Pons (tissue), 1 donor: ENCODE measurements at regions not wholly inside any gene's neighbourhood (a gene's known extent, or its start where the extent isn't known, plus 50 kb on each side); places are given as distances from the start of the nearest gene placed in this dataset.
"Not testable (repeated sequence)": the region's sequence is repeated elsewhere in the genome, so short reads cannot be mapped to it uniquely, and the experiment has no call there.

Experiments
- DNase-seq: peaks from one replicate; pipeline ENCODE4 v3.0.0-alpha.2; 2016; ENCODE audit warnings: low spot score

DNA sequence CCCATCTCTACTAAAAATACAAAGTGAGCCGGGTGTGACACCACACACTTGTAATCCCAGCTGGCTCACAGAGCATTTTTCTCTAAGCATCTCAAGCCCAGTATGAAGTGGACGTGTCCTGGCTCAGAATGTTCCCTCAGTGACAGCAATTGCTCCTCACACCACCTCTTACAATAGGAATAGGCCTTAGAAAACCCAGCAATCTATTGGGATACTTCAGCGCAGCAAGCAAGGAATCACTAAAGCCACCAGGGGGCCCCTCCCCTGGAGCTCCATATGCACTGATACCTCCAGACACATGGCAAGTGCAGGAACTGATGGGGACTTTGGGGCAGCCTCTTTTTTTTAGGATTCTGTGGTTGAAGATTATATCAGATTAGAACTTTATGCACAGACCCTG, 82.5 kb upstream of the GOLGA6L6 start:
- not testable (repeated sequence) for DNase-seq

DNA sequence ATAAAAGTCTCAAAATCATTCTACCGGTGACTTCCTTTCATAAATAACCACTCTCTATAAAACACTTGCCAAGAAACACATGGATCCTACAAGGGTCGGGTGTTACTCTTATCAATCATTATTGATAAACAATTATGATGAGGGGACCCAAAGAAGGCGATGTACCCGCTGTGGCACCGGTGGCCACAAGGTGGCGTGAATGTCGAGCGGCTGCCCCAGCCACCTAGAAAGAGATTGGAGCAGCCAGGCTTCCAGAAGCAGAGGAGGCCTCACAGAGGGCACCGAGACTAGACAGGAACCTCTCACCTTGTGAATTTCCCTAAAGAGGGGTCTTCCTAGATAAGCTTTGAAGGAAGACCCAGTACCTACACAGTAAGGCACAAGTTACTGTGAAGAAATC, 80.5 kb upstream of the GOLGA6L6 start:
- DNase-seq: not testable (repeated sequence)

- not testable (repeated sequence) for DNase-seq
Measured at GRCh38 chr15:20614549-20614948, 72.9 kb upstream of the GOLGA6L6 start.

DNA sequence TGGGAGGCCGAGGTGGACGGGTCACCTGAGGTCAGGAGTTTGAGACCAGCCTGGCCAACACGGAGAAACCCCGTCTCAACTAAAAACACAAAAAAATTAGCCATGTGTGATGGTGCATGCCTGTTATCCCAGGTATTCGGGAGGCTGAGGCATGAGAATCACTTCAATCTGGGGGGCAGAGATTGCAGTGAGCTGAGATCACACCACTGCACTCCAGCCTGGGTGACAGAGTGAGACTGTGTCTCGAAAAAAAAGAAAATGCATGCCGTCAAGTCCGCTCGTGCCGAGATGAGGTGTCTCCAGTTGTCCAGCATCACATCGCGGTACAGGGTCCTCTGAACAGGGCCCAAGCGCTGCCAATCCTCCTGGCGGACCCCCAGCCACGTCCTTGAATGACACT, 71.2 kb upstream of the GOLGA6L6 start:
- not testable (repeated sequence) for DNase-seq

GRCh38 chr15:20612356-20612755, 70.8 kb upstream of the GOLGA6L6 start:
- DNase-seq: not testable (repeated sequence)

GRCh38 chr15:20611667-20612290, 70.2 kb upstream of the GOLGA6L6 start:
- not testable (repeated sequence) for DNase-seq

GRCh38 chr15:20608179-20608578, 66.6 kb upstream of the GOLGA6L6 start:
- not testable (repeated sequence) for DNase-seq

- not testable (repeated sequence) for DNase-seq
Measured at GRCh38 chr15:20597245-20597644, 55.6 kb upstream of the GOLGA6L6 start.

- not testable (repeated sequence) for DNase-seq
Measured at GRCh38 chr15:20594219-20594618, 52.6 kb upstream of the GOLGA6L6 start.

GRCh38 chr15:20591936-20592335, 50.3 kb upstream of the GOLGA6L6 start:
- DNase-seq: not testable (repeated sequence)
